ENCODE measurements at regions not wholly inside any gene's neighbourhood (a gene's known extent, or its start where the extent isn't known, plus 50 kb on each side); places are given as distances from the start of the nearest gene placed in this dataset.

DNA sequence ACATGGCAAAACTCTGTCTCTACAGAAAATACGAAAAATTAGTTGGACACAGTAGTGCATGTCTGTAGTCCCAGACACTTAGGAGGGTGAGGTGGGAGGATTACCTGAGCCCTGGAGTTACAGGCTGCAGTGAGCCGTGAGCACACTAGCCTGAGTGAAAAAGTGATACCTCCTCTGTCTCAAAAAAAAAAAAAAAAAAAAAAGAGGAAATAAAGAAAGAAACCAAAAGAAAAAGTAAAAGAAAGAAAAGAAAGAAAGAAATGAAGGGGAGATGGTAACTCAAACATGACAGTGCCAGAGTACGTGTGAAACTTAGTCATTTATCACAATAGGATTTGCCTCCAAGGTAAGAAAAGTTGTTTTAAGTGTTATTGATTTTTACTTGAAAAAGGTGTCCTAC lies 407.0 kb upstream of the MGAT4C start:
- Histone ChIP-seq H3K4me3 (ENCODE audit: insufficient read depth, low read depth, low read length) (no peak overlapping the region), H3K4me1 (ENCODE audit: insufficient read depth, low read length) (no peaks in the 10 kb centered on the region), H4K20me1 (ENCODE audit: insufficient read depth, low read length) (no peaks in the 10 kb centered on the region), H3K9ac (ENCODE audit: low read length) (no peak overlapping the region), H3K27me3 (ENCODE audit: insufficient read depth, low read length) (no peaks in the 10 kb centered on the region), H3K79me2 (ENCODE audit: insufficient read depth, low read length) (no peaks in the 10 kb centered on the region), H3K27ac (ENCODE audit: low read depth, low read length) (no peak overlapping the region), H2AFZ (ENCODE audit: low read depth, low read length) (no peak overlapping the region), H3K36me3 (ENCODE audit: insufficient read depth, low read length) (no peaks in the 10 kb centered on the region), H3K4me2 (ENCODE audit: low read length) (no peak overlapping the region), H3K9me3 (ENCODE audit: insufficient read depth, low read depth, low read length) (no peaks in the 10 kb centered on the region)
- H3K36me3 Mint-ChIP-seq (ENCODE audit: low read depth, unreplicated experiment), result no peaks in the 10 kb centered on the region
- no peak overlapping the region for H3K4me3 Mint-ChIP-seq (ENCODE audit: unreplicated experiment)
- H3K27me3 Mint-ChIP-seq (ENCODE audit: low read depth, unreplicated experiment), result no peaks in the 10 kb centered on the region
- H3K4me1 Mint-ChIP-seq (ENCODE audit: low read depth, unreplicated experiment), result peaks cover 20% of the 10 kb centered on the region
- TF ChIP-seq EZH2 (IDR thresholded peaks at IDR 0.05; ENCODE audit: insufficient read depth, low read length), result no peak
- TF ChIP-seq, protein P1, sequence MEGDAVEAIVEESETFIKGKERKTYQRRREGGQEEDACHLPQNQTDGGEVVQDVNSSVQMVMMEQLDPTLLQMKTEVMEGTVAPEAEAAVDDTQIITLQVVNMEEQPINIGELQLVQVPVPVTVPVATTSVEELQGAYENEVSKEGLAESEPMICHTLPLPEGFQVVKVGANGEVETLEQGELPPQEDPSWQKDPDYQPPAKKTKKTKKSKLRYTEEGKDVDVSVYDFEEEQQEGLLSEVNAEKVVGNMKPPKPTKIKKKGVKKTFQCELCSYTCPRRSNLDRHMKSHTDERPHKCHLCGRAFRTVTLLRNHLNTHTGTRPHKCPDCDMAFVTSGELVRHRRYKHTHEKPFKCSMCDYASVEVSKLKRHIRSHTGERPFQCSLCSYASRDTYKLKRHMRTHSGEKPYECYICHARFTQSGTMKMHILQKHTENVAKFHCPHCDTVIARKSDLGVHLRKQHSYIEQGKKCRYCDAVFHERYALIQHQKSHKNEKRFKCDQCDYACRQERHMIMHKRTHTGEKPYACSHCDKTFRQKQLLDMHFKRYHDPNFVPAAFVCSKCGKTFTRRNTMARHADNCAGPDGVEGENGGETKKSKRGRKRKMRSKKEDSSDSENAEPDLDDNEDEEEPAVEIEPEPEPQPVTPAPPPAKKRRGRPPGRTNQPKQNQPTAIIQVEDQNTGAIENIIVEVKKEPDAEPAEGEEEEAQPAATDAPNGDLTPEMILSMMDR (IDR thresholded peaks at IDR 0.05; ENCODE audit: insufficient read depth, low read depth, low read length), result no peak
- FAIRE-seq (no peak), DNase-seq (ENCODE audit: low read depth) (no peak)
- H3K27ac Mint-ChIP-seq (ENCODE audit: unreplicated experiment), result no peak overlapping the region
- H3K9me3 Mint-ChIP-seq (ENCODE audit: unreplicated experiment), result no peaks in the 10 kb centered on the region

DNA sequence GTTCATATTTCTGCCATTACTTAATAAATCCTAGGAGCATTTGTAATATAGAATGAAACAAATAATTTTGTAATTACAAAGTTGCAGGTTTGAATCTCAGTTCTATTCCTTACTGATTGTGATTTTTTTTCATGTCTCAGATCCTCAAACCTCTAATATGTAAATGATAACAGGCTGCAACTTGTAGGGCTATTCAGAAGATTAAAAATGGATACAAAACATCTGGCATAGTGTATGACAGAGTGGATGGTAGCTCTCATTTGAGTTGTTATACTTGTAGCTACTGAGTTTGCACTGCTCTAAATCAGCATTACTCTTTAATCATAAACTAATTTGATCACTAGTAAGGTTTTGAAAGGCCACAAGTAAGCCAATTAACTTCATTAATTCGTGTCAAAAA lies 406.3 kb upstream of the MGAT4C start:
- Mint-ChIP-seq H3K4me1 (ENCODE audit: low read depth, unreplicated experiment) (peaks cover 20% of the 10 kb centered on the region), H3K9me3 (ENCODE audit: unreplicated experiment) (no peaks in the 10 kb centered on the region), H3K27me3 (ENCODE audit: low read depth, unreplicated experiment) (no peaks in the 10 kb centered on the region), H3K4me3 (ENCODE audit: unreplicated experiment) (no peak overlapping the region), H3K27ac (ENCODE audit: unreplicated experiment) (no peak overlapping the region), H3K36me3 (ENCODE audit: low read depth, unreplicated experiment) (no peaks in the 10 kb centered on the region)
- H3K27me3 ChIP-seq (ENCODE audit: insufficient read depth, low read length), result no peaks in the 10 kb centered on the region
- FAIRE-seq, result no peak
- no peaks in the 10 kb centered on the region for H4K20me1 ChIP-seq (ENCODE audit: insufficient read depth, low read length)
- no peaks in the 10 kb centered on the region for H3K9me3 ChIP-seq (ENCODE audit: insufficient read depth, low read depth, low read length)
- no peak overlapping the region for H3K4me2 ChIP-seq (ENCODE audit: low read length)
- no peak overlapping the region for H3K4me3 ChIP-seq (ENCODE audit: insufficient read depth, low read depth, low read length)
- H3K79me2 ChIP-seq (ENCODE audit: insufficient read depth, low read length), result no peaks in the 10 kb centered on the region
- no peak for DNase-seq (ENCODE audit: low read depth)
- H3K36me3 ChIP-seq (ENCODE audit: insufficient read depth, low read length), result no peaks in the 10 kb centered on the region
- no peak overlapping the region for H3K27ac ChIP-seq (ENCODE audit: low read depth, low read length)
- no peaks in the 10 kb centered on the region for H3K4me1 ChIP-seq (ENCODE audit: insufficient read depth, low read length)
- H3K9ac ChIP-seq (ENCODE audit: low read length), result no peak overlapping the region
- TF ChIP-seq, protein P1 (IDR thresholded peaks at IDR 0.05; ENCODE audit: insufficient read depth, low read depth, low read length), result no peak
- TF ChIP-seq EZH2 (IDR thresholded peaks at IDR 0.05; ENCODE audit: insufficient read depth, low read length), result no peak
- no peak overlapping the region for H2AFZ ChIP-seq (ENCODE audit: low read depth, low read length)

DNA sequence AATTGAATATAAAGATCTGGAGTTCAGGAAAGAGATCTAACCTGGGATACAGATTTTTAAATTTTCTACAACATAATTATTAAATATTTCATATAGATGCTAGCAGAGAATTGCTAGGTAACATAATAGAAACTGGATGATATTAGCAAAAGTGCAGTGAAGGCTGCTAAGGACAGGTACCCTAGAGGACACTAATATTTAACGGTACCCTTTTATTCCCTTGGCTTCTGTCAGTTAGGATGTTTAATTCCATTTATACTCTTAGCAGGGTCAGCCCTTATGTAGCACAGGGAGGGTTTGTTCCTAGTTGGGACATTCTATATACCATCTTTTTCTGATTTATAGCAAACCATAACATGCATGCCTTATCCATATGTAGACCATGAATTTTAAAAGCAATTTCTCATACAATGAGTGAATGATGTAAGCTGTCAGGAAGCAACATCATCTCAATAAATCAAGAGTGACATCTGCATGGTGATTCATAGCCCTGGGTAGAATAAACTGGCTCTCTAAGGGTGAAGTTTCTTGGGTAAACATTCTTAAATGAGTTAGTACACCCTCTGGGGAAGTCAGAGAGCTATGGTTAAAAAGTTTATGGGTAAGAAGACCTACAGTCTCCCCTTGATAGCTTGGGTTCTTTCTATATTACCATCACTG lies 404.4 kb upstream of the MGAT4C start:
- FAIRE-seq, result no peak
- H3K4me2 ChIP-seq (ENCODE audit: low read length), result no peak overlapping the region

More for the DNA sequence above, 404.4 kb upstream of the MGAT4C start:
- H2AFZ ChIP-seq (ENCODE audit: low read depth, low read length), result no peak overlapping the region
- DNase-seq (ENCODE audit: low read depth), result peak; percentile 63
- Mint-ChIP-seq H3K4me1 (ENCODE audit: low read depth, unreplicated experiment) (peaks cover 20% of the 10 kb centered on the region), H3K9me3 (ENCODE audit: unreplicated experiment) (no peaks in the 10 kb centered on the region), H3K36me3 (ENCODE audit: low read depth, unreplicated experiment) (no peaks in the 10 kb centered on the region), H3K27me3 (ENCODE audit: low read depth, unreplicated experiment) (no peaks in the 10 kb centered on the region), H3K4me3 (ENCODE audit: unreplicated experiment) (no peak overlapping the region), H3K27ac (ENCODE audit: unreplicated experiment) (peak overlapping the region; percentile 95)
- H3K4me3 ChIP-seq (ENCODE audit: insufficient read depth, low read depth, low read length), result no peak overlapping the region
- H3K9me3 ChIP-seq (ENCODE audit: insufficient read depth, low read depth, low read length), result no peaks in the 10 kb centered on the region
- TF ChIP-seq, protein P1 (IDR thresholded peaks at IDR 0.05; ENCODE audit: insufficient read depth, low read depth, low read length), result no peak
- no peak for TF ChIP-seq EZH2 (IDR thresholded peaks at IDR 0.05; ENCODE audit: insufficient read depth, low read length)
- H3K4me1 ChIP-seq (ENCODE audit: insufficient read depth, low read length), result no peaks in the 10 kb centered on the region
- H3K79me2 ChIP-seq (ENCODE audit: insufficient read depth, low read length), result no peaks in the 10 kb centered on the region
- H3K27me3 ChIP-seq (ENCODE audit: insufficient read depth, low read length), result no peaks in the 10 kb centered on the region
- H4K20me1 ChIP-seq (ENCODE audit: insufficient read depth, low read length), result no peaks in the 10 kb centered on the region
- H3K27ac ChIP-seq (ENCODE audit: low read depth, low read length), result no peak overlapping the region
- no peaks in the 10 kb centered on the region for H3K36me3 ChIP-seq (ENCODE audit: insufficient read depth, low read length)
- no peak overlapping the region for H3K9ac ChIP-seq (ENCODE audit: low read length)

All from astrocyte (in vitro differentiated cells and primary cell).